A549 (cell line): ENCODE measurements at regions not wholly inside any gene's neighbourhood (a gene's known extent, or its start where the extent isn't known, plus 50 kb on each side); places are given as distances from the start of the nearest gene placed in this dataset.

ENCODE experiments used
- ATAC-seq, 2 experiments: fragments of 200-7000 bp in 1 of 2; fragments of >200 bp in 1 of 2; cut with Nextera tagmentation in 1 of 2; cut with Tn5 transposase in 1 of 2; 3 replicates each; pipeline versions ENCODE4 v1.8.0 to v1.9.1; 2018 to 2020; ENCODE audit warnings: mild to moderate bottlenecking in 1 of 2, moderate library complexity in 1 of 2
- CTCF ChIA-PET: fragments of 300-600 bp; sonication (Branson Sonifier 250); formaldehyde crosslinking; extraction: SDS; loops from one replicate; lab custom pipeline; 2021; ENCODE audit warnings: antibody characterized with exemption, inconsistent platforms; lab: Yijun Ruan, JAX
- POLR2A ChIA-PET: fragments of 350-600 bp; formaldehyde crosslinking; extraction: SDS; loops from one replicate; lab custom pipeline; 2021; ENCODE audit warnings: antibody characterized with exemption, inconsistent platforms; lab: Yijun Ruan, JAX
- DNase-seq, 2 experiments: peaks; one replicate each; pipeline versions ENCODE4 v3.0.0 to v3.0.0-alpha.2; 2011 to 2016; ENCODE audit warnings: low read depth in 1 of 2, low spot score in 1 of 2
- FAIRE-seq: peaks from 2 replicates; lab custom pipeline; 2011; peaks lifted over from hg19 to GRCh38; lab: Jason Lieb, UNC
- H3K27ac ChIP-seq, 2 experiments: fragments of >200 bp; sonication (Bioruptor Twin); formaldehyde crosslinking; 3 replicates each; pipeline ENCODE4 v1.5.1; 2016 to 2017
- H3K4me1 ChIP-seq: fragments of >200 bp; sonication (Bioruptor Twin); formaldehyde crosslinking; 3 replicates; pipeline ENCODE4 v1.6.1; 2016
- H3K4me2 ChIP-seq: fragments of >200 bp; sonication (Bioruptor Twin); formaldehyde crosslinking; 3 replicates; pipeline ENCODE4 v1.6.1; 2016
- H3K4me3 ChIP-seq: fragments of >200 bp; sonication (Bioruptor Twin); formaldehyde crosslinking; 3 replicates; pipeline ENCODE4 v1.5.1; 2016
- H3K9me3 ChIP-seq: fragments of >200 bp; sonication (Bioruptor Twin); formaldehyde crosslinking; 3 replicates; pipeline ENCODE4 v1.6.1; 2016
- BHLHE40 ChIP-seq: IDR thresholded peaks from 2 replicates; pipeline ENCODE4 v1.6.1; 2012; ENCODE audit warnings: low read depth, low read length, inconsistent platforms
- CBX8 ChIP-seq: fragments of 200-600 bp; sonication (generic); IDR thresholded peaks from 2 replicates; pipeline ENCODE4 v1.6.1; 2016
- CHD4 ChIP-seq: fragments of 200-600 bp; sonication (generic); IDR thresholded peaks from 2 replicates; pipeline ENCODE4 v1.6.1; 2016; ENCODE audit warnings: antibody characterized with exemption, mild to moderate bottlenecking, borderline replicate concordance
- EHMT2 ChIP-seq: fragments of 200-600 bp; sonication (generic); IDR thresholded peaks from 2 replicates; pipeline ENCODE4 v1.6.1; 2016; ENCODE audit warnings: antibody characterized with exemption, low read depth, mild to moderate bottlenecking, moderate library complexity
- EP300 ChIP-seq, 2 experiments: fragments of >200 bp; sonication (Bioruptor Twin); formaldehyde crosslinking; IDR thresholded peaks; 2 replicates in 1 of 2; 3 replicates in 1 of 2; pipeline ENCODE4 v1.6.1; 2016 to 2017
- ESRRA ChIP-seq: fragments of 150-350 bp; IDR thresholded peaks from 2 replicates; pipeline ENCODE4 v1.6.1; 2014; ENCODE audit warnings: mild to moderate bottlenecking, low read length, borderline replicate concordance
- FOSB ChIP-seq: fragments of 250-450 bp; sonication (Bioruptor Pico); IDR thresholded peaks from 2 replicates; pipeline ENCODE4 v1.5.0; 2020; ENCODE audit warnings: mild to moderate bottlenecking, moderate library complexity
- FOSL2 ChIP-seq, 2 experiments: fragments of 450-650 bp in 1 of 2; fragments of >200 bp in 1 of 2; sonication (Bioruptor Twin) in 1 of 2; formaldehyde crosslinking; IDR thresholded peaks; 2 replicates each; pipeline versions ENCODE4 v1.5.0 to v1.6.1; 2016 to 2020; ENCODE audit warnings: mild to moderate bottlenecking in 1 of 2, moderate library complexity in 1 of 2
- GATA3 ChIP-seq: IDR thresholded peaks from 2 replicates; pipeline ENCODE4 v1.6.1; 2012; ENCODE audit warnings: borderline replicate concordance
- HDAC2 ChIP-seq: fragments of 200-600 bp; sonication (generic); IDR thresholded peaks from 2 replicates; pipeline ENCODE4 v1.6.1; 2016
- HEYL ChIP-seq: fragments of 250-450 bp; sonication (Bioruptor Pico); IDR thresholded peaks from 2 replicates; pipeline ENCODE4 v1.8.0; 2021; ENCODE audit warnings: mild to moderate bottlenecking, moderate library complexity
- HOXB5 ChIP-seq: fragments of 250-450 bp; sonication (Bioruptor Pico); IDR thresholded peaks from 2 replicates; pipeline ENCODE4 v1.5.0; 2020; ENCODE audit warnings: mild to moderate bottlenecking, moderate library complexity
- JUNB ChIP-seq: fragments of >200 bp; sonication (Bioruptor Twin); formaldehyde crosslinking; IDR thresholded peaks from 2 replicates; pipeline ENCODE4 v1.6.1; 2016
- KDM1A ChIP-seq: fragments of 200-600 bp; sonication (generic); IDR thresholded peaks from 2 replicates; pipeline ENCODE4 v1.6.1; 2016; ENCODE audit warnings: low read depth, mild to moderate bottlenecking
- KDM5A ChIP-seq: fragments of 200-600 bp; sonication (generic); IDR thresholded peaks from 2 replicates; pipeline ENCODE4 v1.6.1; 2016; ENCODE audit warnings: antibody characterized with exemption, mild to moderate bottlenecking
- MAZ ChIP-seq: fragments of 150-350 bp; IDR thresholded peaks from 2 replicates; pipeline ENCODE4 v1.6.1; 2014; ENCODE audit warnings: antibody characterized with exemption, low read depth, low read length, borderline replicate concordance
- NFE2L2 ChIP-seq: fragments of 150-350 bp; conservative IDR thresholded peaks from 2 replicates; pipeline ENCODE4 v1.6.1; 2014; ENCODE audit warnings: low read length
- NPAS2 ChIP-seq: fragments of 250-450 bp; sonication (Bioruptor Pico); IDR thresholded peaks from 2 replicates; pipeline ENCODE4 v1.8.0; 2022; ENCODE audit warnings: mild to moderate bottlenecking, moderate library complexity, borderline replicate concordance
- NR3C1 ChIP-seq: fragments of >200 bp; sonication (Bioruptor Twin); formaldehyde crosslinking; IDR thresholded peaks from 3 replicates; pipeline ENCODE4 v1.6.1; 2017
- RCOR1 ChIP-seq: fragments of 150-350 bp; IDR thresholded peaks from 2 replicates; pipeline ENCODE4 v1.6.1; 2014; ENCODE audit warnings: antibody characterized with exemption, low read length, low read depth
- SMC3 ChIP-seq: fragments of >200 bp; sonication (Bioruptor Twin); formaldehyde crosslinking; IDR thresholded peaks from 3 replicates; pipeline ENCODE4 v1.6.1; 2018; ENCODE audit warnings: inconsistent platforms
- SREBF2 ChIP-seq: fragments of 450-650 bp; IDR thresholded peaks from 2 replicates; pipeline ENCODE4 v1.6.1; 2014; ENCODE audit warnings: mild to moderate bottlenecking, moderate library complexity
- TFCP2L1 ChIP-seq: fragments of 250-450 bp; sonication (Bioruptor Pico); IDR thresholded peaks from 2 replicates; pipeline ENCODE4 v1.5.0; 2021; ENCODE audit warnings: mild to moderate bottlenecking
- TP53 ChIP-seq: fragments of 250-450 bp; sonication (Bioruptor Pico); IDR thresholded peaks from 2 replicates; pipeline ENCODE4 v1.5.0; 2021; ENCODE audit warnings: mild to moderate bottlenecking, moderate library complexity
- ZFP36 ChIP-seq: fragments of 450-650 bp; IDR thresholded peaks from 2 replicates; pipeline ENCODE4 v1.6.1; 2014; ENCODE audit warnings: borderline replicate concordance; ENCODE audit not compliant: partially characterized antibody
- WGBS: methylation state at CpG from one replicate; pipeline ENCODE4 v1.1.6; 2017; ENCODE audit errors: missing lambda C conversion rate; 5-methylcytosine and 5-hydroxymethylcytosine counted together
- TF ChIP-seq, protein P1 (sequence below): IDR thresholded peaks from 2 replicates; pipeline ENCODE4 v1.6.1; 2012
- TF ChIP-seq, protein P2 (sequence below): fragments of 450-650 bp; IDR thresholded peaks from 2 replicates; pipeline ENCODE4 v1.6.1; 2014; ENCODE audit warnings: antibody characterized with exemption
- TF ChIP-seq, protein P3 (sequence below): fragments of 200-600 bp; sonication (generic); IDR thresholded peaks from 2 replicates; pipeline ENCODE4 v1.6.1; 2016; ENCODE audit warnings: antibody characterized with exemption, mild to moderate bottlenecking, moderate library complexity
- TF ChIP-seq, protein P4 (sequence below): fragments of >200 bp; sonication (Bioruptor Twin); formaldehyde crosslinking; IDR thresholded peaks from 2 replicates; pipeline ENCODE4 v1.6.1; 2016

DNA sequence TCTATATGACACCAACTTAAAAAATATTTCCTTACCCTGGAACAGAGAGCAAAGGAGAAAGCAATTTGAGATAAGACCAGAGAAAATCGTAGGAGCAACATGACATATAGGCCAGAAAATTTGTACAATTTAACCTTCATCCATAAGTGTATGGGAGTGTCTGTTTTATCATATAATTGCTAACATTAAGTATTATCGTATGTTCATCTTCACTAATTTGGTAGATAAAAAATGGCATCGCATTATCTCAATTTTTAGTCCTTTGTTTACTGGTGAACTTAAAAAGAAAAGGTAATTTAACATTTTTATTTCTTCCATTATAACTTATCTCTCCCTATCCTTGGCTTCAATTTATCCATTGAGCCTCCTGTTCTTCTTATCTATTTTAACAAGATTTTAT lies 873.4 kb downstream of the KCNMA1 start:
- TF ChIP-seq ESRRA (no peak), KDM5A (no peak)
- TF ChIP-seq, protein P1, sequence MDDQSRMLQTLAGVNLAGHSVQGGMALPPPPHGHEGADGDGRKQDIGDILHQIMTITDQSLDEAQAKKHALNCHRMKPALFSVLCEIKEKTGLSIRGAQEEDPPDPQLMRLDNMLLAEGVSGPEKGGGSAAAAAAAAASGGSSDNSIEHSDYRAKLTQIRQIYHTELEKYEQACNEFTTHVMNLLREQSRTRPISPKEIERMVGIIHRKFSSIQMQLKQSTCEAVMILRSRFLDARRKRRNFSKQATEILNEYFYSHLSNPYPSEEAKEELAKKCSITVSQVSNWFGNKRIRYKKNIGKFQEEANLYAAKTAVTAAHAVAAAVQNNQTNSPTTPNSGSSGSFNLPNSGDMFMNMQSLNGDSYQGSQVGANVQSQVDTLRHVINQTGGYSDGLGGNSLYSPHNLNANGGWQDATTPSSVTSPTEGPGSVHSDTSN: no peak
- TF ChIP-seq, all 56 proteins: peak for 0
- ATAC-seq (no peak), FAIRE-seq (no peak), DNase-seq (no peak)
- no peak overlapping the region for H3K4me3 ChIP-seq
- no peaks in the 10 kb centered on the region for H3K4me1 ChIP-seq
- WGBS: 7% methylated on average over 3 of the region's 3 CpGs
- no peak overlapping the region for H3K27ac ChIP-seq
- POLR2A ChIA-PET: no interaction called here
- H3K9me3 ChIP-seq: no peaks in the 10 kb centered on the region
- H3K4me2 ChIP-seq: no peak overlapping the region
- CTCF ChIA-PET: no interaction called here

DNA sequence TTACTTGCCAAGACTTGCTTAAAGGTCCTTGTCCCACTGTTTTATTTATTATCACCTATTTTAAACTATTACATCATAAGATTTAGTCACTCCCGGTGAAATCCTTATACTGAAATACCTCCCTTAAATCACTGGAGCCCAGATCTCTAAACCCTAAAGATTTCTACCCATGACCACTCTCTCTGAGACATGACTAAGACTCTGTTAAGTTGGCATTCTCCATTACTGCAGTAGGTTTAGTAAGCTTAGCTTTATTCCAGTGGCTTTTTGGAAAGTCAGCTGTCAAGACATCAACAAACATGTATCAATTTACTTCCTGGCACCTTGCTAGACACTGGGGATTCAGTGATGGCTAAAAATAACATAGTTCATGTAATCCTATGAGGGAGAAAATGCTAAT lies 874.2 kb downstream of the KCNMA1 start:
- WGBS: 23% methylated on average over 1 of the region's 1 CpG
- Histone ChIP-seq H3K4me1 (no peaks in the 10 kb centered on the region), H3K9me3 (no peaks in the 10 kb centered on the region), H3K4me3 (no peak overlapping the region), H3K27ac (no peak overlapping the region), H3K4me2 (no peak overlapping the region)
- no peak for DNase-seq
- ATAC-seq: no peak
- ChIA-PET CTCF (no interaction called here), POLR2A (no interaction called here)
- TF ChIP-seq EHMT2 (no peak), NR3C1 (no peak), BHLHE40 (no peak), SMC3 (no peak), FOSL2 (IDR thresholded peaks at IDR 0.05) (no peak), FOSL2 (CRISPR knock-in tag; IDR thresholded peaks at IDR 0.05) (no peak), NFE2L2 (no peak), RCOR1 (no peak), GATA3 (no peak), ZFP36 (no peak), HDAC2 (no peak), FOSB (CRISPR knock-in tag) (no peak), HOXB5 (CRISPR knock-in tag) (no peak), NPAS2 (no peak), KDM1A (no peak)
- TF ChIP-seq, protein P2, sequence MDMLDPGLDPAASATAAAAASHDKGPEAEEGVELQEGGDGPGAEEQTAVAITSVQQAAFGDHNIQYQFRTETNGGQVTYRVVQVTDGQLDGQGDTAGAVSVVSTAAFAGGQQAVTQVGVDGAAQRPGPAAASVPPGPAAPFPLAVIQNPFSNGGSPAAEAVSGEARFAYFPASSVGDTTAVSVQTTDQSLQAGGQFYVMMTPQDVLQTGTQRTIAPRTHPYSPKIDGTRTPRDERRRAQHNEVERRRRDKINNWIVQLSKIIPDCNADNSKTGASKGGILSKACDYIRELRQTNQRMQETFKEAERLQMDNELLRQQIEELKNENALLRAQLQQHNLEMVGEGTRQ: no peak
- TF ChIP-seq, protein P3, sequence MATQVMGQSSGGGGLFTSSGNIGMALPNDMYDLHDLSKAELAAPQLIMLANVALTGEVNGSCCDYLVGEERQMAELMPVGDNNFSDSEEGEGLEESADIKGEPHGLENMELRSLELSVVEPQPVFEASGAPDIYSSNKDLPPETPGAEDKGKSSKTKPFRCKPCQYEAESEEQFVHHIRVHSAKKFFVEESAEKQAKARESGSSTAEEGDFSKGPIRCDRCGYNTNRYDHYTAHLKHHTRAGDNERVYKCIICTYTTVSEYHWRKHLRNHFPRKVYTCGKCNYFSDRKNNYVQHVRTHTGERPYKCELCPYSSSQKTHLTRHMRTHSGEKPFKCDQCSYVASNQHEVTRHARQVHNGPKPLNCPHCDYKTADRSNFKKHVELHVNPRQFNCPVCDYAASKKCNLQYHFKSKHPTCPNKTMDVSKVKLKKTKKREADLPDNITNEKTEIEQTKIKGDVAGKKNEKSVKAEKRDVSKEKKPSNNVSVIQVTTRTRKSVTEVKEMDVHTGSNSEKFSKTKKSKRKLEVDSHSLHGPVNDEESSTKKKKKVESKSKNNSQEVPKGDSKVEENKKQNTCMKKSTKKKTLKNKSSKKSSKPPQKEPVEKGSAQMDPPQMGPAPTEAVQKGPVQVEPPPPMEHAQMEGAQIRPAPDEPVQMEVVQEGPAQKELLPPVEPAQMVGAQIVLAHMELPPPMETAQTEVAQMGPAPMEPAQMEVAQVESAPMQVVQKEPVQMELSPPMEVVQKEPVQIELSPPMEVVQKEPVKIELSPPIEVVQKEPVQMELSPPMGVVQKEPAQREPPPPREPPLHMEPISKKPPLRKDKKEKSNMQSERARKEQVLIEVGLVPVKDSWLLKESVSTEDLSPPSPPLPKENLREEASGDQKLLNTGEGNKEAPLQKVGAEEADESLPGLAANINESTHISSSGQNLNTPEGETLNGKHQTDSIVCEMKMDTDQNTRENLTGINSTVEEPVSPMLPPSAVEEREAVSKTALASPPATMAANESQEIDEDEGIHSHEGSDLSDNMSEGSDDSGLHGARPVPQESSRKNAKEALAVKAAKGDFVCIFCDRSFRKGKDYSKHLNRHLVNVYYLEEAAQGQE: no peak
- TF ChIP-seq, protein P4, sequence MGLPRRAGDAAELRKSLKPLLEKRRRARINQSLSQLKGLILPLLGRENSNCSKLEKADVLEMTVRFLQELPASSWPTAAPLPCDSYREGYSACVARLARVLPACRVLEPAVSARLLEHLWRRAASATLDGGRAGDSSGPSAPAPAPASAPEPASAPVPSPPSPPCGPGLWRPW: no peak
- no peak for FAIRE-seq

DNA sequence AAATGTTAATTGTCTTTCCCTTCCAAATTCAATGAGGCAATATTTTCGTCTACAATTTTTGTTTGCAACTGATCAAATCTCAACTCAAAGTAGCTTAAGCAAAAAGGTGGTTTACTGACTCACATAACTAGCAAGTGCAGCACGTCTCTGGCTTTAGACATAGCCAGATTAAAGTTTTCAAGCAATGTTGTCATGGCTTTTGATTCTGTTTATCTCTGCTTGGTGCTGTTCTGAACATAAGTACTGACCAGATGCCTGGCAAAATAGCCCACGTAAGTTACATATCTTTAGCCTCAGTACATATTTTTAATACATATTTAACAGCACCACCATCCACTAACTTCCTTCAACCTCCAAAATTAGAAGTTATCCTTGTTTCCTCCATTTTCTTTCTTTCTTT lies 877.9 kb downstream of the KCNMA1 start:
- H3K9me3 ChIP-seq: no peaks in the 10 kb centered on the region
- no peak overlapping the region for H3K4me3 ChIP-seq
- POLR2A ChIA-PET: no interaction called here
- H3K4me1 ChIP-seq: no peaks in the 10 kb centered on the region
- 10% methylated on average over 3 of the region's 3 CpGs for WGBS
- no peak overlapping the region for H3K27ac ChIP-seq
- CTCF ChIA-PET: no interaction called here
- TF ChIP-seq SMC3: no peak
- TF ChIP-seq TP53 (CRISPR knock-in tag): no peak
- TF ChIP-seq TFCP2L1 (CRISPR knock-in tag): no peak
- TF ChIP-seq HEYL: no peak
- TF ChIP-seq EP300 (IDR thresholded peaks at IDR 0.05): no peak
- no peak for TF ChIP-seq KDM1A
- TF ChIP-seq MAZ: no peak
- no peak for TF ChIP-seq RCOR1
- TF ChIP-seq HDAC2: no peak
- TF ChIP-seq SREBF2: no peak
- TF ChIP-seq CBX8: no peak
- TF ChIP-seq JUNB: no peak
- no peak for TF ChIP-seq FOSB (CRISPR knock-in tag)
- TF ChIP-seq CHD4: no peak
- TF ChIP-seq, protein P3: no peak
- TF ChIP-seq ZFP36: no peak
- TF ChIP-seq, all 56 proteins: peak for 0
- FAIRE-seq: no peak
- no peak overlapping the region for H3K4me2 ChIP-seq
- no peak for ATAC-seq
- DNase-seq: no peak
